NT2/D1 (cell line): ENCODE measurements at regions not wholly inside any gene's neighbourhood (a gene's known extent, or its start where the extent isn't known, plus 50 kb on each side); places are given as distances from the start of the nearest gene placed in this dataset.

Experiments used
- DNase-seq: peaks from one replicate; pipeline ENCODE4 v3.0.0-alpha.2; 2011; ENCODE audit warnings: low read depth, low spot score
- H3K27me3 ChIP-seq: 2 replicates; pipeline ENCODE4 v1.6.0; 2011; ENCODE audit warnings: mild to moderate bottlenecking; ENCODE audit not compliant: insufficient read length, insufficient read depth
- H3K36me3 ChIP-seq: 2 replicates; pipeline ENCODE4 v1.6.1; 2011; ENCODE audit warnings: mild to moderate bottlenecking, low read length, mixed read lengths; ENCODE audit not compliant: insufficient read depth, insufficient read length
- H3K4me1 ChIP-seq: 2 replicates; pipeline ENCODE4 v1.5.1; 2011; ENCODE audit not compliant: insufficient read depth, insufficient read length
- H3K4me3 ChIP-seq: 2 replicates; pipeline ENCODE4 v1.5.1; 2011; ENCODE audit warnings: low read depth; ENCODE audit not compliant: insufficient read length
- H3K9ac ChIP-seq: 2 replicates; pipeline ENCODE4 v1.6.0; 2011; ENCODE audit warnings: low read depth; ENCODE audit not compliant: insufficient read length
- H3K9me3 ChIP-seq: 2 replicates; pipeline ENCODE4 v1.5.1; 2011; ENCODE audit warnings: mild to moderate bottlenecking, low read length; ENCODE audit not compliant: insufficient read depth
- SUZ12 ChIP-seq: IDR thresholded peaks from 2 replicates; pipeline ENCODE4 v1.6.1; 2011; ENCODE audit not compliant: insufficient read length, insufficient read depth; ENCODE audit errors: extremely low read depth
- YY1 ChIP-seq: IDR thresholded peaks from 2 replicates; pipeline ENCODE4 v1.6.1; 2011; ENCODE audit not compliant: insufficient read length, insufficient read depth
- ZNF274 ChIP-seq: IDR thresholded peaks from 2 replicates; pipeline ENCODE4 v1.6.1; 2011; ENCODE audit warnings: mild to moderate bottlenecking, low read depth, low read length

GRCh38 chr16:85443116-85443515 lies 170.0 kb upstream of the GSE1 start:
- no peak for DNase-seq
- Histone ChIP-seq H3K27me3 (peaks cover 16% of the 10 kb centered on the region), H3K9ac (no peak overlapping the region), H3K36me3 (no peaks in the 10 kb centered on the region), H3K4me1 (peaks cover 39% of the 10 kb centered on the region), H3K9me3 (no peaks in the 10 kb centered on the region), H3K4me3 (no peak overlapping the region)
- no peak for TF ChIP-seq ZNF274

- H3K27me3 ChIP-seq = peaks cover 12% of the 10 kb centered on the region
- no peaks in the 10 kb centered on the region for H3K36me3 ChIP-seq
- DNase-seq = no peak
- H3K9me3 ChIP-seq = no peaks in the 10 kb centered on the region
- peaks cover 35% of the 10 kb centered on the region for H3K4me1 ChIP-seq
- H3K9ac ChIP-seq = peak overlapping the region; percentile 27
- H3K4me3 ChIP-seq = no peak overlapping the region
- TF ChIP-seq YY1 (no peak), ZNF274 (no peak), SUZ12 (no peak)
These were observed 169.6 kb upstream of the GSE1 start for GRCh38 chr16:85443531-85443930.

GRCh38 chr16:85445064-85445778 lies 167.9 kb upstream of the GSE1 start:
- H3K9ac ChIP-seq = peak overlapping the region; percentile 36
- H3K4me1 ChIP-seq = peaks cover 23% of the 10 kb centered on the region
- H3K27me3 ChIP-seq = peaks cover 6% of the 10 kb centered on the region
- DNase-seq = no peak
- no peaks in the 10 kb centered on the region for H3K9me3 ChIP-seq
- H3K4me3 ChIP-seq = no peak overlapping the region
- no peak for TF ChIP-seq ZNF274
- no peak for TF ChIP-seq YY1
- no peak for TF ChIP-seq SUZ12
- H3K36me3 ChIP-seq = no peaks in the 10 kb centered on the region

GRCh38 chr16:85445779-85446222 lies 167.3 kb upstream of the GSE1 start:
- no peak for DNase-seq
- no peak overlapping the region for H3K9ac ChIP-seq
- no peaks in the 10 kb centered on the region for H3K36me3 ChIP-seq
- H3K27me3 ChIP-seq = peaks cover 6% of the 10 kb centered on the region
- H3K9me3 ChIP-seq = no peaks in the 10 kb centered on the region
- no peak overlapping the region for H3K4me3 ChIP-seq
- peaks cover 22% of the 10 kb centered on the region for H3K4me1 ChIP-seq
- no peak for TF ChIP-seq YY1
- no peak for TF ChIP-seq ZNF274
- TF ChIP-seq SUZ12 = no peak

- DNase-seq = no peak
- Histone ChIP-seq H3K27me3 (peaks cover 6% of the 10 kb centered on the region), H3K9ac (no peak overlapping the region), H3K9me3 (no peaks in the 10 kb centered on the region), H3K4me1 (peaks cover 29% of the 10 kb centered on the region), H3K36me3 (no peaks in the 10 kb centered on the region), H3K4me3 (no peak overlapping the region)
- TF ChIP-seq SUZ12 = no peak
- TF ChIP-seq ZNF274 = no peak
- no peak for TF ChIP-seq YY1
These were observed 166.0 kb upstream of the GSE1 start for GRCh38 chr16:85446951-85447692.

- no peak for TF ChIP-seq YY1
- TF ChIP-seq ZNF274 = no peak
- TF ChIP-seq SUZ12 = no peak
- H3K4me3 ChIP-seq = no peak overlapping the region
- no peak for DNase-seq
- H3K9me3 ChIP-seq = no peaks in the 10 kb centered on the region
- H3K27me3 ChIP-seq = peaks cover 6% of the 10 kb centered on the region
- H3K36me3 ChIP-seq = no peaks in the 10 kb centered on the region
- H3K4me1 ChIP-seq = peaks cover 30% of the 10 kb centered on the region
- H3K9ac ChIP-seq = no peak overlapping the region
These were observed 165.3 kb upstream of the GSE1 start for GRCh38 chr16:85447693-85448313.

- no peak overlapping the region for H3K9ac ChIP-seq
- no peak for DNase-seq
- H3K4me3 ChIP-seq = no peak overlapping the region
- no peaks in the 10 kb centered on the region for H3K36me3 ChIP-seq
- peaks cover 6% of the 10 kb centered on the region for H3K27me3 ChIP-seq
- peaks cover 31% of the 10 kb centered on the region for H3K4me1 ChIP-seq
- no peaks in the 10 kb centered on the region for H3K9me3 ChIP-seq
- TF ChIP-seq SUZ12 (no peak), ZNF274 (no peak), YY1 (no peak)
These were observed 164.4 kb upstream of the GSE1 start for GRCh38 chr16:85448557-85449190.
